HG03280 (cell line): ENCODE measurements at regions not wholly inside any gene's neighbourhood (a gene's known extent, or its start where the extent isn't known, plus 50 kb on each side); places are given as distances from the start of the nearest gene placed in this dataset.

ENCODE experiments used
- ATAC-seq: cut with Tn5 transposase; IDR thresholded peaks from one replicate; pipeline ENCODE4 v1.9.1; 2021; ENCODE audit warnings: mild to moderate bottlenecking, moderate library complexity; ENCODE audit not compliant: unreplicated experiment

- no peak for ATAC-seq
These were observed 124.8 kb upstream of the PACRGL start for GRCh38 chr4:20575486-20575885.

- ATAC-seq, result no peak
These were observed 123.4 kb upstream of the PACRGL start for GRCh38 chr4:20576861-20577260.

GRCh38 chr4:20577702-20578101, 122.6 kb upstream of the PACRGL start:
- ATAC-seq, result no peak

- no peak for ATAC-seq
These were observed 119.4 kb upstream of the PACRGL start for GRCh38 chr4:20580907-20581306.

GRCh38 chr4:20589436-20589835, 110.8 kb upstream of the PACRGL start:
- no peak for ATAC-seq

GRCh38 chr4:20590849-20591248, 109.4 kb upstream of the PACRGL start:
- ATAC-seq, result no peak

- ATAC-seq, result no peak
These were observed 108.7 kb upstream of the PACRGL start for GRCh38 chr4:20591571-20591970.

GRCh38 chr4:20592013-20592412, 108.2 kb upstream of the PACRGL start:
- no peak for ATAC-seq

GRCh38 chr4:20592663-20593062, 107.6 kb upstream of the PACRGL start:
- ATAC-seq, result no peak

- ATAC-seq, result no peak
These were observed 101.6 kb upstream of the PACRGL start for GRCh38 chr4:20598626-20599025.

- ATAC-seq, result no peak
These were observed 96.5 kb upstream of the PACRGL start for GRCh38 chr4:20603671-20604313.

- ATAC-seq, result no peak
These were observed 87.9 kb upstream of the PACRGL start for GRCh38 chr4:20612313-20612712.

- ATAC-seq, result no peak
These were observed 85.4 kb upstream of the PACRGL start for GRCh38 chr4:20614816-20615215.

GRCh38 chr4:20615486-20616260, 84.6 kb upstream of the PACRGL start:
- no peak for ATAC-seq

GRCh38 chr4:20616313-20616712, 83.9 kb upstream of the PACRGL start:
- no peak for ATAC-seq

GRCh38 chr4:20616848-20617247, 83.4 kb upstream of the PACRGL start:
- no peak for ATAC-seq

GRCh38 chr4:20617678-20618396, 82.4 kb upstream of the PACRGL start:
- ATAC-seq, result no peak

GRCh38 chr4:20618731-20619130, 81.5 kb upstream of the PACRGL start:
- ATAC-seq, result no peak

- no peak for ATAC-seq
These were observed 78.8 kb upstream of the PACRGL start for GRCh38 chr4:20621476-20621875.

GRCh38 chr4:20622701-20623100, 77.6 kb upstream of the PACRGL start:
- ATAC-seq, result no peak

GRCh38 chr4:20623939-20624338, 76.3 kb upstream of the PACRGL start:
- no peak for ATAC-seq

GRCh38 chr4:20624793-20625374, 75.4 kb upstream of the PACRGL start:
- no peak for ATAC-seq
